CD4-positive, alpha-beta T cell treated with Interleukin-21 for 1 hour (primary cell): ENCODE measurements at regions not wholly inside any gene's neighbourhood (a gene's known extent, or its start where the extent isn't known, plus 50 kb on each side); places are given as distances from the start of the nearest gene placed in this dataset.

Experiments used
- DNase-seq: peaks from one replicate; pipeline ENCODE4 v3.0.0-alpha.2; 2020

DNA sequence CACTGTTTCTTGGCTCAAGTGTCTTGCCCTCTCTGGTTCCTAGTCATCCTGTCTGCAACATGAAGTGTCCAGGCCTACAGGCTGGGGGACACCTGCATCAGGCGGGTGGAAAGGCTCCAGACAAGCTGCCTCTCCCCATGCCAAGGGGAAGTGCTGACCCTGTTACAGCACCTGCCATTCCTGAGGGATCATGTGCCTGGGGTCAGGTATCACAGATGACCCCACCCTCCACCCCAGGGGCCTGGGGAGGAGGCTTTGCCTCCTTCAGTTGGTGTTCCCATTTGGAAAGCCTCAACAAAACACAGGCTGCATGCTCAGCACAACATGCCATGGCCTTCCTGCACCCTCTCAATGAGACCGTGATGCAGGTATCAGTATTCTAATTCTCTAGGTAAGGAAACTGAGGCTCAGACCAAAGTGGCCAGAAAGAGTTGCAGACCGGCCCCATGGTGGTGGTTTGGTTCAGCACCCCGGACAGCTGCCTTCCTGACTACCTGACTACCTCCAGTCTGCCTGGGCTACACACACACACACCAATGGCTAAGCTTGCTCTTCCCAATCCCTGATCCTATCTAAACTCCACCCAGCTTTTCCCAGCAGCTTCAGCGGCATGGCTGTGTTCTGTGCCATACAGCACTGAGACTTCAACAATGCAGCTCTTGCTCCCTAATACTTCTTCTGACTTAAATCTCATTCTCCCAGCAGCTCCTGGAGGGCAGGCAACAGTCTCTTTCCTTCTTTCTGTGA lies 69.7 kb upstream of the LINGO1 start:
- no peak for DNase-seq

DNA sequence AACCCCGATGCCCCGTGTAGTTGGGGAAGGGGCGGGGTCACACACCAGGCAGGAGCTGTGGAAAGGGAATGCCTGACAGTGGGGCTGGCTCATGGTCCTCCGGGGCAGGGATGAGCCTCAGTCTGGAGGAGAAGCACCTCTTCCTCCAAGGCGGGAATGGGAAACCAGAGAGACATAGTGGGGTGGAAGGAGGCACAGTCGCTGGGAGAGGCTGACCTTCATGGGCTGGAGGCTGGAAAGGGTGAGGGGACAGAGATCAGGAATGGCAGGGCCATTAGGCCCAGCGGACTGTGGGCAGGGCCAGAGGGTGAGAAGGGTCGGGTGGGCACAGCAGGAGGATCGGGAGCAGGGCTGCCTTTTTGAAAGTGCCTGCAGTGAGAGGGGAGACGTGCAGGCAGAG lies 65.8 kb upstream of the LINGO1 start:
- DNase-seq = no peak

DNA sequence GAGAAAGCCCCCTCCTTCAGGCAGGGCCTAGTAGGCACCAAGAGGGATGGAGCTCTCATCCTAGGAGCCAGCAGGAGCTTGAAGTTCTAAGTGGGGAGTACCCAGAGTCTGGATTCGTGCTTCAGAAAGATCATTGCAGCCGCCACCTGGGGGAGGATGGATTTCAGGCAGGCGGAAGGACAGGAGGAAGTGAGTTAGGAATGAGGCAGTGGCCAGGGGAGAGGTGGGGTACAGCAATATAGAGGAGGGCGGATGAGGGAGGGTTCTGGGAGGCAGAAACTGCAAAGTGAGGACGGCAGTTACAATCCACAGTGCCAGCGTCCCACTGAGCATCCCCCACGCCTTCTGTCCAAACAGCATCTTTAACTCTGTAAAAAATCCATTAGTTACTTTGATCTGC lies 65.2 kb upstream of the LINGO1 start:
- no peak for DNase-seq

DNA sequence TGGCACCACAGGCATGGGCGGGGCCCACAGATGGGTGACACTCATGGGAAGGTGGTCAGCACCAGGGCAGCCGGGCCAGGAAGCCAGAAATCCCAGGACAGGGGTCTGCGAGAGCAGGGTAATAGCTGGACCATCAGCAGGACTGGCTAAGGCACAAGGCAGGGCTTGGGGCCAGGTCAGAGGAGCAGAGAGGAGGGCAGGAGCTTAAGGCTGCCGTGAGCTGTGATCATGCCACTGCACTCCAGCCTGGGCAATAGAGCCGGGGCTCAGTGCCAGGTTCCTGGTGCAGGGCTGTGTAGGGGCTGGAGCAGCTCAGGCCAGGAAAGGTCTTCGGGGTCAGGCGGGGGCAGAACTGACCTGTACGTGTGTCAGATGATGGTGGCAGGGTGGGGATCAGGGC lies 64.2 kb upstream of the LINGO1 start:
- DNase-seq = no peak

DNA sequence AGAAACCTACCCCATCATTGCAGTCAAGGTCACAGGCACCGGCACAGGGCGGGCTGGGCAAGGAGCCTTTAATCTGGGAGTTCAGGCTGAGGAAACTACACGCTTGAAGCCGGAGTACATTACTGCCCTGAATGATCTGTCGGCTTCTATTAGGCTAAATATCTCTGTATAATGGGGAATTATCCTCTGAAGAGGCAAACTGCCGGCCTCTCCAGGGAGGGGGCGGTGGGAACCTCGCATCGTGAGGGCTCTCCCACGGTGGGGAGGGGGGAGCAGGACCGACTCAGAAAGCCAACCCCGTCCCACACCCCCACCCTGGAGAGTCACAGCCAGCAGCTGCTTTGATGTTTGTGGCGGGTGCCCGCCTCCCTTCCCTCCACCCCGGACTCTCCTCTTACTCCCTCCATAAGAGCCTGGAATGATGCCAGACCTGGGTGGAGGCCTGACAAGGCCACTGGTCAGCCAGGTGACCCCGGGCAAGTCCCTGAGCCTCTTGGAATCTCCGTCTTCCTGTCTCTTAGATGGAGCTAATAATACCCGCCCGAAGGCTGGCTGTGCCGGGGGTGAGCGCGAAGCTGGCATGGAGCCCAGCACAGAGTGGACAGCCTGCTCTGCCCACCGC lies 63.4 kb upstream of the LINGO1 start:
- no peak for DNase-seq

GRCh38 chr15:77695548-77695947 lies 62.8 kb upstream of the LINGO1 start:
- no peak for DNase-seq

DNA sequence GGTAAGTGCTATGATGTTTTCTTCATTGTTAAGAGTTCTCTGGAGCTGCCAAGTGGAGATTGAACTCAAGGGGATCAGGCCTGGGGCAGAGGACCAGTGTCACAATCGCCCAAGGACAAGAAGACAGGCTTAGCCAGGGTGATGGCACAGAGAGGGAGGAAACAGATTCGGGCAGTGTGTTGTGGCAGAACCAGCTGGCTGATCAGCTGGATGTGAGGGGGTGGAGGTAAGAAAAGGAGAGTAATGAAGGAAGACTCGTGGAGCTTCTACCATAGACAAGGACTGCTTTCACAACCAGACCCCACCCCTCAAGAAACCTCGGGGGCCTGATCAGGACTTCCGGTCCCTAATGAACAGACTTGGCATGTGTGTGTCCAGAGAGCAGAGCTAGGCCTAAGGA lies 60.9 kb upstream of the LINGO1 start:
- no peak for DNase-seq

DNA sequence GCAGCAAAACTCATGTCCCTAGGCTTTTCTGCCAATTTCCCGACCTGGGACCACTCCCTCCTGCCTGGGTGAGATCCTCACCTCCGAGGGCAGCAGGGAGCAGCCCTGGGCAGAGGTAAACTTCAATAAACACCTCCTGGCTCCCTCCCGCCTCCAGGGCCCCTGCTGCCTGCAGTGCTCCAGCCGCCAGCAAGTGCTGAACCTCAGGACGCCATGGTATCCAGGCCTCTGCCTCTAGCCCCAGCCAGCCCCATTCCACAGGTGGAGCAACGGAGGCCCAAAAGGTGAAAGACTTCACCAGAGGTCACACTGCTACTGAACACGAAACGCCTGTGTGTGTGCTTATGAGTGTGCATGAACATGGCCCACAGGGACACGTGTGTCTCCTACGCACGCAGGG lies 59.9 kb upstream of the LINGO1 start:
- no peak for DNase-seq

- DNase-seq = no peak
These were observed 58.9 kb upstream of the LINGO1 start for GRCh38 chr15:77691607-77692006.

DNA sequence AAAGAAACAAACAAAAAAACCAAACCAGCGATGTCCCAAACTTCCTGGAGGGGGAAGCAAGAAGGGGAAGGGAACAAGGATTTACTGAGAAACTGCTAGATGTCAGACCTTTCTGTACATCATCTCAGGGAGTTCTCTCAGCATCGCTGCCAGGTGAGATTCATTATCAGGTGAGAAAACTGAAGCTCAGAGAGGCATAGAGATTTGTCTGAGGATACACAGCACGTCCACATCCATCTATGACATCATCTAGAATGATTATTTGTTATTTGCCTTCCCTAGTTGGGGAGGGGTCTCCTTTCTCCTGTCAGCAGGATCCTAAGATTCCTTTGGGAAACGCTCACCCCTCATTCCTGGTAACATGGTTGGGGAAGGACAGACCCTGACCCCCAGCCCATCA lies 57.1 kb upstream of the LINGO1 start:
- DNase-seq = no peak

GRCh38 chr15:77688693-77689092 lies 56.0 kb upstream of the LINGO1 start:
- no peak for DNase-seq

DNA sequence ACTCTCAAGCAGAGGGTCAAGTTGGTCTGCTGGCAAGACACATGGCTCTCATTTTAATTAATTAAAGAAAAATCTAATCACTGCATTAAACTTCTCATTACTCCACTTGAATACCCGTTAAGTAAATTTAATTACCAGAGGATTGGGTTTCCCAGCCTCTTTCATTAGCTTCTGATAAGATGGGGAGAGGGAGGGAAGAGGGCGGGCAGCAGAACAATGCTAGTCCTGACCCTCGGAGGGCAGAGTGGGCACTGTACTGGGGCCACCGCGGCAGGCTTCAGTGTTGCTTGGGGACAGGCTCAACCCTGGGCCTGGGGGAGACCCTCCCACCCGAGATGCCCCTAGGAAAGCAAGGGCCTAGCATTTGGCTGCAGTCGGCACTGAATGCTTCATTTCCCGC lies 55.6 kb upstream of the LINGO1 start:
- no peak for DNase-seq

GRCh38 chr15:77685082-77685815 lies 52.5 kb upstream of the LINGO1 start:
- DNase-seq = no peak

DNA sequence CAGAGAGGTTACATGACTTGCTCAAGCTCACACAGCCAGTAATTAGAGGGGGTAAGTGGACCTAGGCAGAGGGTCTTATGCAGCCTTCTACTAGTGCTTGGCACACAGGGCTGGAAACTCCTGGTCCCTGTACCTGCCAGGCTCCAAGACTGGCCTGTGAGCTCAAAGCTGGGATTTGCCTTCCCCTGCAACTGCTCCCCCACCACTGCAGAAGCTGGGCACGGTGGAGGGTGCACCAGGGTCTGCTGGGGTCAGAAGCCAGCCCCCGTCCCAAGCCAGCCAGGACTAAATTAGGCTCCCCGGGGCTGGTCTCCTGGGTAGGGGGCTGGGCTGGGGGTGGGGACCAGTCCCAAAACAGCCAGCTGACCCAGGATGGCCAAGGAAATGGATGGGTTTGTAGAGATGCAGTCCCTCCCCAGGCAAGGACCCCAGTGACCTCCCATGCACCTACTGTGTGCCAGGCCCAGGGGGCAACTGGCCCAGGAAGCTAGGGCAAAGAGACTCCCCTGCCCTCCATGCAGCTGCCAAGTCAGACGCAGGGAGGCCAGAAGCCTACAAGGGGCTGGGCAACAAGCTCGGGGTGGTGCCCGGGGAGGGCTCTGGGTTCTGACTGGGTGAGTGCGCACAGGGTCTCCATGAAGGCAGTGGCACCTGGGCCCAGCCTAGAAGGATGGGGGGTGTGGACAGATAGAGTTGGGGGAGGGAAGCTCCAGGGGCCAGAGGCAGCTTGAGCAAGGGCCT lies 51.8 kb upstream of the LINGO1 start:
- no peak for DNase-seq

DNA sequence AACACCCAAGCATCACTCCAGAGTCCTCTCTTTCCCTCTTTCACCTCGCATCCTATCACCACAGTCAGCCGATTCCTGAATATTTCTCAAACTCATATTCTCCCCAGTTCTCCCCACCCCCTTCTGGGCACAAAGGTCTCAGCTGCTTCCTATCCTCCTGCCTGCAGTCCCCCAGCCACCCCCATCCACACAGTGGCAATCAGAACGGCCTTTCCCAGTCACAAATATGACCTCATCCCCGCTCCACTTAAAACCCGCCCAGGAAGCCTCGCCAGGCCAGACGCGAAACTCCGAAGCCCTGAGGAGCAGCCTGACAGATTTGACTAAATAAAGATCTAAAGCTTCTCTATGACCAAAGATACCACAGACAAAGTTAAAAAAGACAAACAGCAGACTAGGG lies 49.9 kb upstream of the LINGO1 start:
- DNase-seq = no peak
